MV-4-11 (cell line): ENCODE measurements at regions not wholly inside any gene's neighbourhood (a gene's known extent, or its start where the extent isn't known, plus 50 kb on each side); places are given as distances from the start of the nearest gene placed in this dataset.
"Not testable (repeated sequence)": the region's sequence is repeated elsewhere in the genome, so short reads cannot be mapped to it uniquely, and the experiment has no call there.

Experiments
- DNase-seq: peaks from one replicate; lab custom pipeline; 2025; lab: John Stamatoyannopoulos, UW

GRCh38 chr1:224535641-224536040 lies 80.5 kb upstream of the CNIH3 start:
- DNase-seq = no peak

- DNase-seq = peak; percentile 87
Observed at GRCh38 chr1:224539971-224540370, 76.1 kb upstream of the CNIH3 start.

GRCh38 chr1:224540535-224540934 lies 75.6 kb upstream of the CNIH3 start:
- DNase-seq = peak; percentile 32

- DNase-seq = no peak
Observed at GRCh38 chr1:224541072-224541790, 74.9 kb upstream of the CNIH3 start.

- no peak for DNase-seq
Observed at GRCh38 chr1:224541901-224542630, 74.1 kb upstream of the CNIH3 start.

GRCh38 chr1:224542783-224543440 lies 73.2 kb upstream of the CNIH3 start:
- DNase-seq = peak; percentile 96

GRCh38 chr1:224543453-224543852 lies 72.7 kb upstream of the CNIH3 start:
- DNase-seq = no peak

- peak; percentile 24 for DNase-seq
Observed at GRCh38 chr1:224544346-224545110, 71.6 kb upstream of the CNIH3 start.

- DNase-seq = no peak
Observed at GRCh38 chr1:224545571-224545970, 70.5 kb upstream of the CNIH3 start.

- no peak for DNase-seq
Observed at GRCh38 chr1:224548676-224549075, 67.4 kb upstream of the CNIH3 start.

GRCh38 chr1:224551189-224551588 lies 64.9 kb upstream of the CNIH3 start:
- DNase-seq = not testable (repeated sequence)

GRCh38 chr1:224554056-224554455 lies 62.1 kb upstream of the CNIH3 start:
- no peak for DNase-seq

- no peak for DNase-seq
Observed at GRCh38 chr1:224554620-224555259, 61.4 kb upstream of the CNIH3 start.

- DNase-seq = no peak
Observed at GRCh38 chr1:224558904-224559303, 57.2 kb upstream of the CNIH3 start.

GRCh38 chr1:224559981-224560728 lies 56.0 kb upstream of the CNIH3 start:
- DNase-seq = no peak

GRCh38 chr1:224562881-224563280 lies 53.2 kb upstream of the CNIH3 start:
- not testable (repeated sequence) for DNase-seq

GRCh38 chr1:224563666-224564065 lies 52.5 kb upstream of the CNIH3 start:
- no peak for DNase-seq

GRCh38 chr1:224564454-224565084 lies 51.5 kb upstream of the CNIH3 start:
- DNase-seq = no peak

- peak; percentile 96 for DNase-seq
Observed at GRCh38 chr1:224565186-224565585, 50.9 kb upstream of the CNIH3 start.

GRCh38 chr1:224565611-224566406 lies 50.3 kb upstream of the CNIH3 start:
- DNase-seq = no peak
